GM12865 (cell line): ENCODE measurements at regions not wholly inside any gene's neighbourhood (a gene's known extent, or its start where the extent isn't known, plus 50 kb on each side); places are given as distances from the start of the nearest gene placed in this dataset.
A peak's percentile ranks its signal among the peaks of the same experiment; 100 is the strongest.

Source experiments
- DNase-seq: peaks from one replicate; pipeline ENCODE4 v3.0.0; 2010; ENCODE audit warnings: low read depth
- H3K4me3 ChIP-seq: 2 replicates; pipeline ENCODE4 v1.5.1; 2011; ENCODE audit warnings: mild to moderate bottlenecking, low read depth, low read length, control low read depth
- TF ChIP-seq, protein P1 (sequence below): IDR thresholded peaks from 2 replicates; pipeline ENCODE4 v1.5.1; 2011; ENCODE audit warnings: low read length, control low read depth, low read depth, inconsistent platforms; ENCODE audit not compliant: insufficient read depth; ENCODE audit errors: missing control alignments

DNA sequence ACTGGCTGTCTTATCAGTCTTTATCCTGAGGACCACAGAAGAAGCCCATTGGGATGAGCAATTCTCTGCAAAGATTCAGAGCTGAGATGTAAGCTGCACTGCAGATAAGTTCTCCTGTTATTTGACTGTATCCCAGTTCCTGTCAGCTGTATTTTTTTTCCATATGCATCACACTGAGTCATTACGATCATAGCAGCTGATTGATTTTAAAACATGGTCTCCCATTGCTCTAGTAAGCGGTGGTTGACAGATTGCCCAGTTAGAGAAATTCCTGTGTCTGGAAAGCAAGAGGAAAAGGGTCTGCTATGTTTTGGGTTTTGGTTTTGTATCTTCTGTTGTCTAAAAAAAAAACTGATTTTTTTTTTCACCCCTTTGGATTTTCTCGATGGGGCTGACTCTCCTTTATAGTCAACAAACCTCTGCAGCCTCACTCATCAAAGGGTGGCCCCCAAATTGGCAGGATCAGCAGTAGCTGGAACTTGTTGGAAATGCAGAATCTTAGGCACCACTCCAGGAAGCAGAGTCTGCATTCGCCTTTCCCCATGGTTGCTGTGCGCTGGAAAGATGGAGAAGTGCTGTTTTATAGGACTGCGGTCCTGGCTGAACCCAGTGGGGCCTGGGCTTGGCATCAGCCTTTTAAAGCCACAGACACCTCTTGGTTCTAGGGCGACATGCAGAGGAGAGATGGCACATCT, 220.1 kb upstream of the MPHOSPH6 start:
- no peak for DNase-seq
- no peak overlapping the region for H3K4me3 ChIP-seq
- TF ChIP-seq, protein P1, sequence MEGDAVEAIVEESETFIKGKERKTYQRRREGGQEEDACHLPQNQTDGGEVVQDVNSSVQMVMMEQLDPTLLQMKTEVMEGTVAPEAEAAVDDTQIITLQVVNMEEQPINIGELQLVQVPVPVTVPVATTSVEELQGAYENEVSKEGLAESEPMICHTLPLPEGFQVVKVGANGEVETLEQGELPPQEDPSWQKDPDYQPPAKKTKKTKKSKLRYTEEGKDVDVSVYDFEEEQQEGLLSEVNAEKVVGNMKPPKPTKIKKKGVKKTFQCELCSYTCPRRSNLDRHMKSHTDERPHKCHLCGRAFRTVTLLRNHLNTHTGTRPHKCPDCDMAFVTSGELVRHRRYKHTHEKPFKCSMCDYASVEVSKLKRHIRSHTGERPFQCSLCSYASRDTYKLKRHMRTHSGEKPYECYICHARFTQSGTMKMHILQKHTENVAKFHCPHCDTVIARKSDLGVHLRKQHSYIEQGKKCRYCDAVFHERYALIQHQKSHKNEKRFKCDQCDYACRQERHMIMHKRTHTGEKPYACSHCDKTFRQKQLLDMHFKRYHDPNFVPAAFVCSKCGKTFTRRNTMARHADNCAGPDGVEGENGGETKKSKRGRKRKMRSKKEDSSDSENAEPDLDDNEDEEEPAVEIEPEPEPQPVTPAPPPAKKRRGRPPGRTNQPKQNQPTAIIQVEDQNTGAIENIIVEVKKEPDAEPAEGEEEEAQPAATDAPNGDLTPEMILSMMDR: no peak

DNA sequence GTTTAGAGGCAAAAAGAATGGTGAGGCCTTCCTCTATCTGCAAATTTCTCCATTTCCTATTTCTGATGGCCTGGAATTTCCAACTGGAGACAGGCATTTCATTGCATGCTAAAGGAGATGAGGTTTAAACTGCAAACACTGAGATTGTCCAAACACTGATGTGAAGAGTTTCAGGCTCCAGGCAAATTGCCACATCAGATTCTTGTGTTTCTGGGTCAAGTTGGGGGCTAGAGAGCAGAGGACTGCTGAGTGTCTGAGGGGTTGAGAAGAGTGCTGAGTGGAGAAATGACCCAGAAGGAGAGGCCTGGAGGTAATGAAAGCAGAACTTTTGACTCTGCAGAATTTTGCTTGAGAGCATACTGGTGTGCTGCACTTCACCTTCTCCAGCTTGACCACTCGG, 216.7 kb upstream of the MPHOSPH6 start:
- TF ChIP-seq, protein P1: no peak
- H3K4me3 ChIP-seq: no peak overlapping the region
- DNase-seq: no peak

DNA sequence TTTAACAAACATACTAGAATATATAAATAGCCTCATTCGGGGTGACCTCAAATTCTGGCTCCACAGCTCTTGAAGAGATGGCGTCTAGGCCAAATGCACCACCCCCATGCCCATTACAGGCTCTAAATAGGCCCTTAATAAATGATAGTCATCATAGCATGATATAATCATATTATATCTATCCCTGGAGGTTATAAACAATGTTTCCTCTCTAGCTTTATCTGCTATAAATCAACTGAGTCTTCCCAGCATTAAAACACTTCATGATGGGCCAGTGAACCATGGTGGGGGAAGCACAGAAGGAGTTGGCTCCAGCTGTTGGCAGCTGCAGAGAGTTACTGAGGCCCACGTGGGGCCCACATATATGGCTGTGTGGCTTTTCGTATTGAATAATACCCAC, 214.9 kb upstream of the MPHOSPH6 start:
- TF ChIP-seq, protein P1: no peak
- peak; percentile 20 for DNase-seq
- no peak overlapping the region for H3K4me3 ChIP-seq

DNA sequence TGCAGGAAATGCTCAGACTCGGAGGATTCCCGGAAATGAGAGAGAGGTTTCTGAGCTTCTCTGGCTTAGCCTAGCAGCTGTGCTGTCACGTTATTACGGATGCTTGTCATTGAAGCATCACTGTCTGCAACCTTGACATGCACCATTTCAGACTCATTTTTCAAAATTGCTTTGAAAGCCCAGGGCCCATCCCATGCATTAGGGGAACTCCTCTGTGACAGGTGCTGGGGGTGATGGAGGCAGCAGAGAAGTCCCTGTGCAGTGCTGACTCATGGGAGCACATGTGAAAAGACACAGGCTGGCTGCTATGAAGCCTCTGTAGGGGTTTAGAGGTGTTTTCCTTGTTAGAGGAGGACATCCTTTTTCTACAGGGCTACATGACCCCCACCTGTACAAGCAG, 214.0 kb upstream of the MPHOSPH6 start:
- peak; percentile 49 for DNase-seq
- TF ChIP-seq, protein P1: no peak

GRCh38 chr16:82382521-82382920, 212.5 kb upstream of the MPHOSPH6 start:
- DNase-seq: no peak
- H3K4me3 ChIP-seq: no peak overlapping the region
- TF ChIP-seq, protein P1: no peak

More for the DNA sequence above, 214.0 kb upstream of the MPHOSPH6 start:
- H3K4me3 ChIP-seq: no peak overlapping the region

- DNase-seq: no peak
- H3K4me3 ChIP-seq: no peak overlapping the region
- TF ChIP-seq, protein P1: no peak
These were observed 209.5 kb upstream of the MPHOSPH6 start for GRCh38 chr16:82379551-82379950.

DNA sequence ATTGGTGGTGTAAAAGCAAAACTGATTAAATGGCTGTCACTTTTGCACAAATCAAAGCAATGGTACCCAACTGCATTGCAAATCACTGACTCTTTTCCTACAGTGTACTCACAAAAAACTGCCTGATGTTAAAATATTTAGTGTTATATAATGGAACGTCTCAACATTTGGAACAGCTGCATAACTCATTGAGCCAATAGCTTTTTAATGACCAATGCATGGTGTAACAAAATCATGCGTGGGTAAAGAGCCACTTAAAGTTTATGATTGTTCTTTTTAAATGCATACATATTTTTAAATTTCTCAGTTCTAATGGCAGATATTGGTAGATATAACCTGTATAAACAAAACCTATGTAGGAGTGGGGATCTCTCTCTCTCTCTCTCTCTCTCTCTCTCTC, 204.0 kb upstream of the MPHOSPH6 start:
- no peak for DNase-seq
- no peak overlapping the region for H3K4me3 ChIP-seq
- TF ChIP-seq, protein P1: no peak
